Renal pelvis (tissue), 1 donor: ENCODE measurements at regions not wholly inside any gene's neighbourhood (a gene's known extent, or its start where the extent isn't known, plus 50 kb on each side); places are given as distances from the start of the nearest gene placed in this dataset.
A peak's percentile ranks its signal among the peaks of the same experiment; 100 is the strongest.

Source experiments
- DNase-seq: peaks from one replicate; pipeline ENCODE4 v3.0.0-alpha.2; 2013

GRCh38 chr7:45986355-45987298 lies 65.6 kb upstream of the IGFBP3 start:
- DNase-seq, result no peak

- no peak for DNase-seq
These were observed 64.8 kb upstream of the IGFBP3 start for GRCh38 chr7:45985902-45986301.

- no peak for DNase-seq
These were observed 63.6 kb upstream of the IGFBP3 start for GRCh38 chr7:45984386-45985295.

- no peak for DNase-seq
These were observed 62.7 kb upstream of the IGFBP3 start for GRCh38 chr7:45983720-45984255.

GRCh38 chr7:45982907-45983719 lies 62.0 kb upstream of the IGFBP3 start:
- DNase-seq, result no peak

- DNase-seq, result no peak
These were observed 61.1 kb upstream of the IGFBP3 start for GRCh38 chr7:45982132-45982531.

- DNase-seq, result no peak
These were observed 59.9 kb upstream of the IGFBP3 start for GRCh38 chr7:45980973-45981372.

GRCh38 chr7:45980181-45980905 lies 59.3 kb upstream of the IGFBP3 start:
- DNase-seq, result no peak

GRCh38 chr7:45979275-45980180 lies 58.5 kb upstream of the IGFBP3 start:
- DNase-seq, result no peak

GRCh38 chr7:45978731-45979211 lies 57.7 kb upstream of the IGFBP3 start:
- no peak for DNase-seq

GRCh38 chr7:45978010-45978681 lies 57.1 kb upstream of the IGFBP3 start:
- peak; percentile 72 for DNase-seq

GRCh38 chr7:45977256-45977780 lies 56.2 kb upstream of the IGFBP3 start:
- DNase-seq, result no peak

GRCh38 chr7:45976485-45976856 lies 55.4 kb upstream of the IGFBP3 start:
- DNase-seq, result no peak

GRCh38 chr7:45975847-45976484 lies 54.9 kb upstream of the IGFBP3 start:
- DNase-seq, result no peak

- no peak for DNase-seq
These were observed 54.3 kb upstream of the IGFBP3 start for GRCh38 chr7:45975367-45975766.

GRCh38 chr7:45974540-45975360 lies 53.7 kb upstream of the IGFBP3 start:
- no peak for DNase-seq
